Cardiac muscle cell (in vitro differentiated cells and primary cell): ENCODE measurements at regions not wholly inside any gene's neighbourhood (a gene's known extent, or its start where the extent isn't known, plus 50 kb on each side); places are given as distances from the start of the nearest gene placed in this dataset.
"Not testable (repeated sequence)": the region's sequence is repeated elsewhere in the genome, so short reads cannot be mapped to it uniquely, and the experiment has no call there.

Experiments
- DNase-seq, 2 donors: peaks; one replicate each; pipeline versions ENCODE4 v3.0.0 to v3.0.0-alpha.2; 2010 to 2017; ENCODE audit warnings: low read depth in 1 of 2, low spot score in 1 of 2
- H3K27ac ChIP-seq: fragments of 200-600 bp; sonication (generic); 2 replicates; pipeline ENCODE4 v1.5.1; 2016
- H3K27me3 ChIP-seq: fragments of 200-600 bp; sonication (generic); 2 replicates; pipeline ENCODE4 v1.6.0; 2016; ENCODE audit warnings: control low read depth
- H3K36me3 ChIP-seq: fragments of 200-600 bp; sonication (generic); 2 replicates; pipeline ENCODE4 v1.5.1; 2016; ENCODE audit warnings: control low read depth
- H3K4me1 ChIP-seq: fragments of 200-600 bp; sonication (generic); 2 replicates; pipeline ENCODE4 v1.8.1; 2017; ENCODE audit warnings: low read depth, mild to moderate bottlenecking, mixed run types
- H3K4me3 ChIP-seq: fragments of 200-600 bp; sonication (generic); 2 replicates; pipeline ENCODE4 v1.5.1; 2016; ENCODE audit warnings: mild to moderate bottlenecking
- H3K9me3 ChIP-seq: fragments of 200-600 bp; sonication (generic); 2 replicates; pipeline ENCODE4 v1.5.1; 2017; ENCODE audit warnings: low read depth, mild to moderate bottlenecking, control low read depth
- CTCF ChIP-seq: IDR thresholded peaks from 2 replicates; pipeline ENCODE4 v1.5.1; 2012; ENCODE audit warnings: low read depth, mild to moderate bottlenecking, low read length

- no peak overlapping the region for H3K27ac ChIP-seq
- TF ChIP-seq CTCF, result no peak
- H3K4me3 ChIP-seq, result no peak overlapping the region
- DNase-seq, result no peak
- H3K9me3 ChIP-seq, result no peaks in the 10 kb centered on the region
- H3K4me1 ChIP-seq, result no peaks in the 10 kb centered on the region
- no peaks in the 10 kb centered on the region for H3K36me3 ChIP-seq
- no peaks in the 10 kb centered on the region for H3K27me3 ChIP-seq
These were observed 72.3 kb upstream of the ACBD5 start for GRCh38 chr10:27312854-27313253.

DNA sequence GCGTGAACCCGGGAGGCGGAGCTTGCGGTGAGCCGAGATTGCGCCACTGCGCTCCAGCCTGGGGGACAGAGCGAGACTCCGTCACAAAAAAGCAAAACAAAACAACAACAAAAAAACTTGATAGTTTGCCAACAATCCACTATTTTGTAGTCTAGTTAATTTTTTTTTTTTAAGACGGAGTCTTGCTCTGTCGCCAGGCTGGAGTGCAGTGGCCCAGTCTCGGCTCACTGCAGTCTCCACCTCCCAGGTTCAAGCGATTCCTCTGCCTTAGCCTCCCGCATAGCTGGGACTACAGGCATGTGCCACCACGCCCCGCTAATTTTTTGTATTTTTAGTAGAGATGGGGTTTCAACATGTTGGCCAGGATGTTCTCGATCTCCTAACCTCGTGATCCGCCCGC is 71.2 kb upstream of the ACBD5 start:
- not testable (repeated sequence) for DNase-seq, H3K36me3 ChIP-seq, H3K27ac ChIP-seq, H3K4me1 ChIP-seq, H3K4me3 ChIP-seq, H3K9me3 ChIP-seq, H3K27me3 ChIP-seq

GRCh38 chr10:27298522-27298850 is 57.9 kb upstream of the ACBD5 start:
- H3K36me3 ChIP-seq, H3K4me1 ChIP-seq, H3K9me3 ChIP-seq, H3K4me3 ChIP-seq, DNase-seq, H3K27me3 ChIP-seq, H3K27ac ChIP-seq: not testable (repeated sequence)

- no peaks in the 10 kb centered on the region for H3K9me3 ChIP-seq
- H3K27ac ChIP-seq, result no peak overlapping the region
- no peak for TF ChIP-seq CTCF
These were observed 57.4 kb upstream of the ACBD5 start for GRCh38 chr10:27297844-27298521.

GRCh38 chr10:27296285-27296684 is 55.7 kb upstream of the ACBD5 start:
- not testable (repeated sequence) for H3K27ac ChIP-seq, H3K9me3 ChIP-seq, H3K4me3 ChIP-seq, H3K4me1 ChIP-seq, DNase-seq, H3K36me3 ChIP-seq, H3K27me3 ChIP-seq

More at GRCh38 chr10:27297844-27298521, 57.4 kb upstream of the ACBD5 start:
- no peaks in the 10 kb centered on the region for H3K27me3 ChIP-seq
- DNase-seq, result no peak
- H3K4me3 ChIP-seq, result no peak overlapping the region
- no peaks in the 10 kb centered on the region for H3K36me3 ChIP-seq
- no peaks in the 10 kb centered on the region for H3K4me1 ChIP-seq

- H3K27me3 ChIP-seq, H3K4me1 ChIP-seq, H3K36me3 ChIP-seq, H3K4me3 ChIP-seq, H3K9me3 ChIP-seq, DNase-seq, H3K27ac ChIP-seq: not testable (repeated sequence)
These were observed 50.8 kb upstream of the ACBD5 start for GRCh38 chr10:27291253-27291895.
